ENCODE measurements at regions not wholly inside any gene's neighbourhood (a gene's known extent, or its start where the extent isn't known, plus 50 kb on each side); places are given as distances from the start of the nearest gene placed in this dataset.

GRCh38 chr6:134830194-134830593, 119.7 kb downstream of the ALDH8A1 start:
- H4K20me1 ChIP-seq (ENCODE audit: insufficient read depth, low read length), result no peaks in the 10 kb centered on the region
- no peaks in the 10 kb centered on the region for H3K79me2 ChIP-seq (ENCODE audit: low read length)
- H3K9ac ChIP-seq (ENCODE audit: low read length), result no peak overlapping the region
- no peaks in the 10 kb centered on the region for H3K27me3 ChIP-seq (replicated peaks; ENCODE audit: insufficient read depth, low read length)
- no peak overlapping the region for H3K27ac ChIP-seq (ENCODE audit: low read length)
- H2AFZ ChIP-seq (ENCODE audit: low read length), result no peak overlapping the region
- no peaks in the 10 kb centered on the region for H3K36me3 ChIP-seq (replicated peaks; ENCODE audit: insufficient read depth, low read length)
- H3K9me2 ChIP-seq (replicated peaks; ENCODE audit: insufficient read depth, low read length), result no peaks in the 10 kb centered on the region
- no peaks in the 10 kb centered on the region for H3K9me3 ChIP-seq (replicated peaks; ENCODE audit: insufficient read depth, low read length)
- TF ChIP-seq EZH2 (optimal IDR thresholded peaks at IDR 0.05; ENCODE audit: low read depth, low read length) (no peak), EZH2phosphoT487 (IDR thresholded peaks at IDR 0.05; ENCODE audit: low read length) (no peak)
- TF ChIP-seq, protein P1, sequence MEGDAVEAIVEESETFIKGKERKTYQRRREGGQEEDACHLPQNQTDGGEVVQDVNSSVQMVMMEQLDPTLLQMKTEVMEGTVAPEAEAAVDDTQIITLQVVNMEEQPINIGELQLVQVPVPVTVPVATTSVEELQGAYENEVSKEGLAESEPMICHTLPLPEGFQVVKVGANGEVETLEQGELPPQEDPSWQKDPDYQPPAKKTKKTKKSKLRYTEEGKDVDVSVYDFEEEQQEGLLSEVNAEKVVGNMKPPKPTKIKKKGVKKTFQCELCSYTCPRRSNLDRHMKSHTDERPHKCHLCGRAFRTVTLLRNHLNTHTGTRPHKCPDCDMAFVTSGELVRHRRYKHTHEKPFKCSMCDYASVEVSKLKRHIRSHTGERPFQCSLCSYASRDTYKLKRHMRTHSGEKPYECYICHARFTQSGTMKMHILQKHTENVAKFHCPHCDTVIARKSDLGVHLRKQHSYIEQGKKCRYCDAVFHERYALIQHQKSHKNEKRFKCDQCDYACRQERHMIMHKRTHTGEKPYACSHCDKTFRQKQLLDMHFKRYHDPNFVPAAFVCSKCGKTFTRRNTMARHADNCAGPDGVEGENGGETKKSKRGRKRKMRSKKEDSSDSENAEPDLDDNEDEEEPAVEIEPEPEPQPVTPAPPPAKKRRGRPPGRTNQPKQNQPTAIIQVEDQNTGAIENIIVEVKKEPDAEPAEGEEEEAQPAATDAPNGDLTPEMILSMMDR (IDR thresholded peaks at IDR 0.05; ENCODE audit: low read length), result no peak
- H3K4me1 ChIP-seq (ENCODE audit: low read length), result peaks cover 19% of the 10 kb centered on the region
- no peak for DNase-seq
- no peak overlapping the region for H3K4me3 ChIP-seq (ENCODE audit: low read length)
- H3K4me2 ChIP-seq (ENCODE audit: low read depth, low read length), result no peak overlapping the region
- no peaks in the 10 kb centered on the region for H3F3A ChIP-seq (ENCODE audit: insufficient read depth, low read length)

DNA sequence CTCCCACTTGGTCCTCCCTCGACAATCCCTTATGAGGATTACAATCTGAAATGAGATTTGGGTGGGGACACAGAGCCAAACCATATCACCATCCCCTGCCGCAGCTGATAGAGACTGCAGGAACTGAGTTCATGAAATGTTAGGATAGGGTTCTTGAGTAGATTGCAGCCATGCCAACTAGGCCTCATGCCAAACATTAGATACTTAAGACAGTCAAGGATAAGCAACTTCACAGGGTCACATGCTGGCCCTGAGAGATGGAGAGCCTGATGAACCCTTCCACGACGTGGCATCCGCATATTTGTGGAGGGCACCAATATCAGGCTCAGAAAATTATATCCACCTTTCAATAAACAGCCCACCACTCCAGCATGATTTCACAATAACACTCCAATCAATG, 121.3 kb downstream of the ALDH8A1 start:
- no peak overlapping the region for H3K4me2 ChIP-seq (ENCODE audit: low read depth, low read length)
- 0 out of 2 replicates have a peak, but pooled peaks cover under 1% of the 10 kb centered on the region for H3F3A ChIP-seq (ENCODE audit: insufficient read depth, low read length)
- no peaks in the 10 kb centered on the region for H3K36me3 ChIP-seq (replicated peaks; ENCODE audit: insufficient read depth, low read length)
- peaks cover 20% of the 10 kb centered on the region for H3K4me1 ChIP-seq (ENCODE audit: low read length)
- no peaks in the 10 kb centered on the region for H4K20me1 ChIP-seq (ENCODE audit: insufficient read depth, low read length)
- H3K27ac ChIP-seq (ENCODE audit: low read length), result no peak overlapping the region
- DNase-seq, result no peak
- TF ChIP-seq, protein P1 (IDR thresholded peaks at IDR 0.05; ENCODE audit: low read length), result no peak
- no peak for TF ChIP-seq EZH2phosphoT487 (IDR thresholded peaks at IDR 0.05; ENCODE audit: low read length)
- TF ChIP-seq EZH2 (optimal IDR thresholded peaks at IDR 0.05; ENCODE audit: low read depth, low read length), result no peak
- no peaks in the 10 kb centered on the region for H3K9me2 ChIP-seq (replicated peaks; ENCODE audit: insufficient read depth, low read length)
- H3K9ac ChIP-seq (ENCODE audit: low read length), result no peak overlapping the region
- H3K79me2 ChIP-seq (ENCODE audit: low read length), result no peaks in the 10 kb centered on the region
- H3K9me3 ChIP-seq (replicated peaks; ENCODE audit: insufficient read depth, low read length), result no peaks in the 10 kb centered on the region
- H3K4me3 ChIP-seq (ENCODE audit: low read length), result no peak overlapping the region
- H3K27me3 ChIP-seq (replicated peaks; ENCODE audit: insufficient read depth, low read length), result no peaks in the 10 kb centered on the region
- H2AFZ ChIP-seq (ENCODE audit: low read length), result no peak overlapping the region

DNA sequence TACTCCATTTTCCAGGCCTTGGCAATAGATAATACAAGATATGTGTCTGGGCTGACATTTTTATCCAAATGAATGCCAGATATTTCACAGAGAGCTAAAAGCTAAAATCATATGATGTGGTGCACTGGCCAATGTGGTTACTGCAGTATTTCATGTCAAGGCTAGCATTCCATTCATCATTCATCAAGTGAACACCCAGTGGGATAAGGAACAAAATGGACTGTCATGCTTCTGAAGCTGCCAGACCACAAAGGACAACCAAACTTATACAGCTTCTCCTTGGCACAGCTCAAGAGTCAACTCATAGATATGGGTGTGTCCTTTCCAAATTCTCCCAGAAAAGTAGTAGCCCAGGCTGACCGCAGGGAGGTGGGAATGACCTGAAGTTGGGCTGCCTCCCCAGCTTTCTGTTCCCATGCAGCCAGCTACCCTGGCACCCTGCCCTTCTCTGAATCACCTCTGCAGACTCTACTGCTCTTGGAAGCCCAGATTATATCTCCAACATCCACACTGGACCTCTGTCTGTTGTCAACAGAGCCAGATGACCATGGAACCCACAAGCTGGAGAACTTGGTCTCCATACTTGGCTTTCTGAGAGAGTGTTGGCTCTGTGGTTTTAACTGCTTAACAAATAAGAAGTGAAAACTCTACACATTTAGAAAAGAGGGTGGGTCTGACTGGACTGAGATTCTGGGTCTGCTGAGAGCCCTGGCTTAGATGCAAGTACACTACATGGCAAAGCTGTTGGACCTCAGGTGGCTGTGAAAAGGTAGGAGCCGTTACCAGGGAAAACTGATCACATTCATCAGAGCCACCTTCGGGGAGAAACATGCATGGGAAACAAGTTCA, 122.8 kb downstream of the ALDH8A1 start:
- no peaks in the 10 kb centered on the region for H3K79me2 ChIP-seq (ENCODE audit: low read length)
- H4K20me1 ChIP-seq (ENCODE audit: insufficient read depth, low read length), result no peaks in the 10 kb centered on the region
- H3K9ac ChIP-seq (ENCODE audit: low read length), result no peak overlapping the region
- H2AFZ ChIP-seq (ENCODE audit: low read length), result 0 out of 2 replicates have a peak overlapping the region, but pooled peaks have one; percentile 0
- no peaks in the 10 kb centered on the region for H3K9me2 ChIP-seq (replicated peaks; ENCODE audit: insufficient read depth, low read length)
- H3K4me2 ChIP-seq (ENCODE audit: low read depth, low read length), result peak overlapping the region; percentile 1; the same call in 1 of the 2 replicates
- peak overlapping the region; percentile 24; the same call in 1 of the 2 replicates for H3K27ac ChIP-seq (ENCODE audit: low read length)
- TF ChIP-seq EZH2 (optimal IDR thresholded peaks at IDR 0.05; ENCODE audit: low read depth, low read length) (no peak), EZH2phosphoT487 (IDR thresholded peaks at IDR 0.05; ENCODE audit: low read length) (no peak)
- TF ChIP-seq, protein P1 (IDR thresholded peaks at IDR 0.05; ENCODE audit: low read length), result no peak
- H3K27me3 ChIP-seq (replicated peaks; ENCODE audit: insufficient read depth, low read length), result no peaks in the 10 kb centered on the region
- H3K4me3 ChIP-seq (ENCODE audit: low read length), result no peak overlapping the region
- no peaks in the 10 kb centered on the region for H3K9me3 ChIP-seq (replicated peaks; ENCODE audit: insufficient read depth, low read length)
- no peaks in the 10 kb centered on the region for H3K36me3 ChIP-seq (replicated peaks; ENCODE audit: insufficient read depth, low read length)
- H3K4me1 ChIP-seq (ENCODE audit: low read length), result peaks cover 27% of the 10 kb centered on the region
- no peak for DNase-seq
- 0 out of 2 replicates have a peak, but pooled peaks cover 2% of the 10 kb centered on the region for H3F3A ChIP-seq (ENCODE audit: insufficient read depth, low read length)
